ENCODE measurements at regions not wholly inside any gene's neighbourhood (a gene's known extent, or its start where the extent isn't known, plus 50 kb on each side); places are given as distances from the start of the nearest gene placed in this dataset.
"Not testable (repeated sequence)": the region's sequence is repeated elsewhere in the genome, so short reads cannot be mapped to it uniquely, and the experiment has no call there.

DNA sequence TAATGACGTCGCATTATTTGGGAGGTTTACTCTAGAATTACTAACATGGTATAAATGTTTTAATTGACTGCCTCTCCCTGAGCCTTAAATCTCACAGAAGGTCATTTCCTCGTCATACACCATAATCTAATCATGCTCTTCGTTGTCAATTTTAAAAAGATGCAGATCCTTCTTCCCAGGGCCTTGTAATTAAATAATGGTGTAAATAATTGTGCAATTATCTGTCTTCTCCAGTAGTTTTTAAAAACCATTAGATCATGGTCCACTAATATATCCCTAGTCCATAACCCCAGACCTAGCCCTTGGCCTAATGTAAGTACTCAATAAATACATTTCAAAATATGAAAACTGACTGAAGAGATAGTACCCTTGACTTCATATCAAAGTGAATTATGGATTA, 181.5 kb upstream of the GNAI1 start:
- no peak for DNase-seq (ENCODE audit: low spot score)

DNA sequence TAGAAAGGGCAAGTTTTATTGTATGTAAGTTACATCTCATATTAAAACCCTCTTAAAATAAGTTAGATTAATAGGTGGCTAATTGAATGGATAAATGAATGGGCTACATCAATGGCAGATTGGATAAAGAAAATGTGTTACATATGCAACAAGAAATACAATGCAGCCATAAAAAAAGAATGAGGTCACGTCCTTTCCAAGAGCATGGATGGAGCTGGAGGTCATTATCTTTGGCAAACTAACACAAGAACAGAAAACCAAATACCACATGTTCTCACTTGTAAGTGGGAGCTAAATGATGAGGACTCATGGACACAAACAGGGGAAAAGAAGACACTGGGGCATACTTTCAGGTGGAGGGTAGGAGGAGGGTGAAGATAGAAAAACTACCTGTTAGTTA, 182.2 kb upstream of the GNAI1 start:
- DNase-seq (ENCODE audit: low spot score), result no peak

DNA sequence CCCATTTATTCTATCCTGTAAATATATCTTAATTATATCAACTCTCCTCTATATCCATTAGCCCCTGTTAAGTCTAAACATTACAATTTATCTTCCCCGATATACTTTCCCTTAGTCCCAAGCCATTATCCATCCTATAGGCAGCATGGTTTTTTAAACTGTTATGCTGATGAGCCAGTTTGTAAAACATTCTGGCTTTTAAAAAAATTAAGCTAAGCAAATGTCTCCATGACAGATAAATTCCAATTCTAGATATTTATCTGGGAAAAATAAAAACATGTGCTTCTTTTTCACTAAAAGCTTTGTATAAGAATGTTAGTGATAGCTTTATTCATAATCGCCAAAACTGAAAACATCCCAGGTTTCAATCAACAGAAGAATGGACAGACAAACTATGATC, 183.2 kb upstream of the GNAI1 start:
- DNase-seq (ENCODE audit: low spot score), result no peak

DNA sequence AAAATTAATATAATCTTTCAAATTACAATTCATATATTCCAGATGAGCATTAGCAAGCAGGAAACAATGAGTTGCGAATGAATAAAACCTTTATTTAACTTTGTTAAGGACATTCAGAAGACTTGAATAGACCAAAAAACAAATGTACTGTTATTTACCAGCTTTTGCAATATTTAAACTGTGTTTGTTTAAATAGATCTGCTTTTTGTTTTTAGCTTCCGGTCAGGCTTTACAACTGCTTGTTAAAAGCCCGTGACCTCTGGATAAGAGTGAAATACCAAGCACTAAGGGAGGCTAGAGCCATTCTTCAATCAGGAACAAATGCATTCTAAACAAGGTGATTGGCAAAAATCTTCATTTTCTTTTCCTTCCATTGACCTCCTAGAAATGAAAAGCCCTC, 184.9 kb upstream of the GNAI1 start:
- no peak for DNase-seq (ENCODE audit: low spot score)

DNA sequence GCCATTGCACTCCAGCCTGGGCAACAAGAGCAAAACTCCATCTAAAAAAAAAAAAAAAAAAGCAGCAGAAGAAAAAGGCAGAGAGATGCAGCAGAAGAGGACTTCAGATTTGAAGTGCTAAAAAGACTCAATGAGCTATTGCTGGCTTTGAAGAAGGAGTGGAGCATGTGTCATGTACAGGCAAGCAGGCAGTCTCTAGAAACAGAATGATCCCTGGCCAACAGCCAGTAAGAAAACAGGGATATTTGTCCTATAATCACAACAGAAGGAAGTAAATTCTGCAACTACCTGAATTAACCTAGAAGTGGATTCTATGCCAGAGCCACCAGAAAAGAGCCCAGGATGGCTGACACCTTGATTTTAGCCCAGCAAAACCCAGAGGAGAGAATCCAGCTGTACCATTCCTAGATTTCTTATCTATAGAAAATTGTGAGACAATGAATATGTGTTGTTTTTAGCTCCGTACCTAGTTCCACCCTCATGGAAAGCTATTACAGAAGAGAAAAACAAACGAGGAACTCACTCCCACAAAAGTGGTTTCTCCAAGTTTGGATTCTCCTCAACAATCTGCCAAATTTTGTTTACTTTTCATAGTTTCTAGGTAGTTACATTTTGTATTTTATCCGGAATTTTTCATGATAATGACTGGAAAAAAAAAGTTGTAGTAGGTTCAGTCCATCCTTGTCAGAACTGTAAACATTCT, 198.2 kb upstream of the GNAI1 start:
- no peak for DNase-seq (ENCODE audit: low spot score)

DNA sequence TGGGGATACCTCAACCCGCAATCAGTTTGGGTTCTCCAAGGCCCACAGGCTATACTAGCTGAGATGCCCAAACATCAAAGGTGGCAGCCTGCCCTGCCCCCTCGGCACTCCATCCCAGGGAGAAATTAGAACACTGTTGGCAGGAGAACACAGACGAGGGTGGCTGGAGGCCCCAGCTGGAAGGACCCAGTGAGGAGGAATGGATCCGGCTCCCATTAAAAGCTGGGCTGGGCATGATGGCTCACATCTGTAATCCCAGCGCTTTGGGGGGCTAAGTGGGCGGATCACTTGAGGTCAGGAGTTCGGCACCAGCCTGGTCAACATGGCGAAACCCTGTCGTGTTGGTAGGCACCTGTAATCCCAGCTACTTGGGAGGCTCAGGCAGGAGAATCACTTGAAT, 199.9 kb upstream of the GNAI1 start:
- DNase-seq (ENCODE audit: low spot score), result no peak

DNA sequence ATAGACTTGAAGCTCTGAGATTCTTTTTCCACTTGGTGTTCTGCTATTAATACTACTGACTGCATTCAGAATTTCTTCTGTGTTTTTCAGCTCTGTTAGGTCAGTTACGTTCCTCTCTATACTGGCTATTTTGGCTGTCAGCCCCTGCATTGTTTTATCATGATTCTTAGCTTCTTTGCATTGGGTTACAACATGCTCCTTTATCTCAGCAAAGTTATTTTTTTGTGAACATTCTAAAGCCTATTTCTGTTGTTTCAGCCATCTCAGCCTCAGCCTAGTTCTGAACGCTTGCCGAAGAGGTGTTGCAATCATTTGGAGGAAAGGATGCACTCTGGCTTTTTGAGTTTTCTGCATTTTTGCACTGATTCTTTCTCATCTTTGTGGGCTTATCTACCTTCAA, 201.5 kb upstream of the GNAI1 start:
- DNase-seq (ENCODE audit: low spot score), result no peak

DNA sequence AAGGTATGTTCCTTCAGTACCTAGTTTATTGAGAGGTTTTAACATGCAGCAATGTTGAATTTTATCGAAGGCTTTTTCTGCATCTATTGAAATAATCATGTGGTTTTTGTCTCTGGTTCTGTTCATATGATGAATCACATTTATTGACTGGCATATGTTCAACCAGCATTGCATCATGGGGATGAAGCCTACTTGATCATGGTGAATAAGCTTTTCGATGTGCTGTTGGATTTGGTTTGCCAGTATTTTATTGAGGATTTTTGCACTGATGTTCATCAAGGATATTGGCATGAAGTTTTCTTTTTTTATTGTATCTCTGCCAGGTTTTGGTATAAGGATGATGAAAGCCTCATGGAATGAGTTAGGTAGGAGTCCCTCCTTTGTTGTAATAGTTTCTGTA, 204.0 kb upstream of the GNAI1 start:
- no peak for DNase-seq (ENCODE audit: low spot score)

DNA sequence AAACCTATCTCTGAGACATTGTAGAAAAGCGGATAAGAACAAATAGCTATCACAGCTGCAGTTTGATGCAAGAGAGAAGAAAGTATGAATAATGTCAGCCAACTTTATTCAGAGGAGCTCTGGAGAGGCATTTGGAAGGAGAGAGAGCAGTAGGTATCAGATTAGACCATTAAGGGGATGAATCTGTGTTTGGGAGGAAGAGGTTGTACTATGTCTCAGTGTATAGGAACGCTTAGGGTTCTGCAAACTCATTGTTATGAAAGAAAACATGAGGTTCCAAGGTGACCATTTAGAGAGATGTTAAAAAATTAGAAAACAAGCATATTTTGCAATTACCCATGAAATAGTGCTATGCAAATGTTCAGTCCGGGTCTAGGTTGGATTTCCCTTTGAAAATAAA, 207.5 kb upstream of the GNAI1 start:
- no peak for DNase-seq (ENCODE audit: low spot score)

DNA sequence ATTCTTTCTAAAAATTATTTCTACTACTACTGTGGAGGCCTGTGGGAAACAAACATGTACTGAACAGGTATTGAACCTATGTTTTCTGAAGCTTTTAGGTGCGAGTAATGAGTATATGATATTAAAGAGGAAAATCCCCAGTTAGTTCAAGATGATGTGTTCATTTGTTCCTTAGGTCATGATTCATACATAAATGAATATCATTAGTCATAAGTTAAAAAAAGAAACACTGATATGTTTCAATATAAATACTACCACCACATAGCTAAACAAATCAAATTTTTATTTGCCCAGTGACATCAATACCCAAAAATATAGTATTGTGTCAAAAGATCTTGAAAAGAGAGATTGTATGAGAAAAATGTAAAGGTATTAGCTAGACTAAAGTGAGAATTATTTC, 210.7 kb upstream of the GNAI1 start:
- no peak for DNase-seq (ENCODE audit: low spot score)

DNA sequence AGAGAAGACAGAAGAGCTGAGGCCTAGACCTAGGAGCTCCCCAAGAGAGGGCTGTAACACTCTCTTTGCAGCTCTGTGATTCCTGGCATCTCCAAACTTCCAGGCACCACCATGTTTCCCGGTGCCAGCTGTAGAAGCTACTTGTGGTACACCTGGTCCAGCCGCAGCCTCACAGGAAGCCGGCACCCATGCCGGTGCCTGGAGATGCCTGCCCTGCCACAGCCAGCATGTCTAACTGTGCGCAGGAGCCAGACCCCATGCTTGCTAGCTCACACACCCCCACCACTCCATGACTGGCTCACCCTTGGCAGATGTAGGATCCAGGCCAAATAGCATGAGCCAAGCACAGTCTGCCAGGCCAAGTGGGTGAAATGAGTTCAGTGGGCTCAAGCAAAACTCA, 211.7 kb upstream of the GNAI1 start:
- no peak for DNase-seq (ENCODE audit: low spot score)

DNA sequence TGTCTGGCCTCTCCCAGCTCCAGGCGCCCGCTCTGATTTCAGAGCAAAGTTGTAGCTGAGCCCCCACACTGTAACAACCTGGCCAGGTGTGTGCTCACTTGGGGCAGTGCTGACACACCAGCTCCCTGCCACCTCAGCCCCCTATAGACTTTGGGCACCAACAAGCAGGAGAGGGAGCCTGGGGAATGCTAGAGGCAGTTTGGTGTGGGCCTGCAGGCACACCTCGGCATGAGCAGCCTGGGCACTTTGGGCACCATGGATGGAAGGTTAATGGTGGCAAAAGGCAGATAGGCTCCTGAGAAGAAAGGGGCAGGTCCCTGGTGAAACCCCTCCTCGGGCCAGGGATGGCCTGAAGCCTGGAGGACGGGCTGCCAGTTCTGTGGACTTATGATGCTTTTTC, 212.7 kb upstream of the GNAI1 start:
- DNase-seq (ENCODE audit: low spot score), result no peak

DNA sequence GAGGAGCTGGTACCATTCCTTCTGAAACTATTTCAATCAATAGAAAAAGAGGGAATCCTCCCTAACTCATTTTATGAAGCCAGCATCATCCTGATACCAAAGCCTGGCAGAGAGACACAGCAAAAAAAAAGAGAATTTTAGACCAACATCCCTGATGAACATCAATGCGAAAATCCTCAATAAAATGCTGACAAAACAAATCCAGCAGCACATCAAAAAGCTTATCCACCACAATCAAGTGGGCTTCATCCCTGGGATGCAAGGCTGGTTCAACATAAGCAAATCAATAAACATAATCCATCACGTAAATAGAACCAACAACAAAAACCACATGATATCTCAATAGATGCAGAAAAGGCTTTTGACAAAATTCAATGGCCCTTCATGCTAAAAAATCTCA, 216.0 kb upstream of the GNAI1 start:
- not testable (repeated sequence) for DNase-seq (ENCODE audit: low spot score)

DNA sequence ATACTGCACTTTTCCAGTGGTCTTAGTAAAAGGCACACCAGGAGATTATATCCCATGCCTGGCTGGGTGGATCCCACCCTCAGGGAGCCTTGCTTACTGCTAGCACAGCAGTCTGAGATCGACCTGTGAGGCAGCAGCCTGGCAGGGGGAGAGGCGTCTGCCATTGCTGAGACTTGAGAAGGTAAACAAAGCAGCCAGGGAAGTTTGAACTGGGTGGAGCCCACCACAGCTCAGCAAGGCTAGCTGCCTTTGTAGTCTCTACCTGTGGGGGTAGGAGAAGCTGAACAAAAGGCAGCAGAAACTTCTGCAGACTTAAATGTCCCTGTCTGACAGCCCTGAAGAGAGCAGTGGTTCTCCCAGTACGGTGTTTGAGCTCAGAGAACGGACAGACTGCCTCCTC, 219.3 kb upstream of the GNAI1 start:
- DNase-seq (ENCODE audit: low spot score), result not testable (repeated sequence)

DNA sequence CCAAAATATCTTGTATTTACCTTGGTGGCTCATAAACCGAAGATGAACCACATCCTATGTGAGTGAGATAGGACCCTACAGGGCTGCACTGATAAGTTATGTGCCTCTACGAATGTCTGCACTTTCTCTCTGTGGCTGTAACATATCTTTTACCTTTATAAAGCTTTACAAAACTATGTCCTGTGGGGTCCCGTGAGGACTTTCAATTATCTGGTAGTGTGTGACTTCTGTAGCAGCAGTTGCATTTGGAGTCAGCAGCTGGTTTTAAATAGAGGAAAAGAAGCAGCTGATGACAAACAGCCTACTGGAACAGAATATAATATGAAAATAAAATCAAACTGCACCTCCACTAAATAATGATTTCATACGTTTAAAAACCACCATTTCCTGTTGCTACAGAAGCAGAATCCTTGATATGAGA, 222.4 kb upstream of the GNAI1 start:
- no peak for DNase-seq (ENCODE audit: low spot score)

DNA sequence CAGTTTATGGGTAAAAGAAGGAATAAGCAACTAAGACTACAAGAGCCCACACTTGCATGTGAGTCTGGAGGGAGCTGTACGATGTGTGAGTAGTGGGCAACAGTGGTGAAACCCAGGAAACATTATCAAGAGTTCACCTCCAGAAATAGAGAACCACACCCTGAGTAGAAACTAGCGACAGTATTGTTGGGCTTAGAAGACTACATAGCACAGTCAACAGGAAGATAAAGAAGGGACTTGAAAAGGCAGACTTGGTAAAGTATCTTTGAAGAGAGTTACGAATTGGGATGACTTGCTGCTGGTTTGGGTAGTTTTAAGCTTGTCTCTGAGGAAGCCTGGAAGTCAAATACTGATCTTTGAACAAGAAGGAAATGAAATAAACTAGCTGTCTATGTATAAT, 223.2 kb upstream of the GNAI1 start:
- DNase-seq (ENCODE audit: low spot score), result no peak

DNA sequence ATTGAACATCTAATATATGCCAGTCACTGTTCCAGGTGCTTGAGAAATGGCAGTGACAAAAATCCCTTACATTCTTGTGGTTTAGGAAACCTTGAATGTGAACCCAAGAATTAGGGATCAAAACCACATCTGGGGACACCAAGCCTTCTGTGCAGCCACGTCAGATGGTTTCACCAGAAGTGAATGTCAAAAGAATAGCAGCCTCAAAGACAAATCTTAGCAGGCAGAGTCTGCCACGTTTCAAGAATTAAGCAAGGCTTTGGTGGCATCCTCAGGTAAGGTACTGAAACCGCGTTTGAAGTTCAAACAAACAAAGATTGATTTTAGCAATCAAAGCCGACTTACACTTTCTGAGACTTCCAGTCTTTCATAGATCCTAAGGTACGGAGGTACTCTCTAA, 225.5 kb upstream of the GNAI1 start:
- DNase-seq (ENCODE audit: low spot score), result peak; percentile 32

DNA sequence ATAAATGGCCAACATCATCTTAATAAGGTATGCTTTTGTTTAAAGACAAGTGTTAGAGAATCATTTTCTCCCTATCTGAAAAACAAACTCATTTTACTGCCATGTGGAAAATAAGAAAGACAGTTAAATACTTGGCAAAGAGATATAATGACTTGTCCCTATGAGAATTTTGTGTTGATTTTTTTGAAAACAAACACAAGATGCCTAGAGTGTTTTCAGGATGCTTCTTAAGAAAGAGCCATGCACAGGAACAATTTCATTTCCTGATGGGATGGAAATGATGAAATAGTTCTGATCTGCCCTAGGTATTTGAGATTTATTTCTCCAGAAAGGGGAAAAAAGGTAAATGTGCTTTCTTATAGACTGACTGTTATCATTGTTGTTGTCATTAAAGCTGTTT, 237.5 kb upstream of the GNAI1 start:
- no peak for DNase-seq (ENCODE audit: low spot score)

DNA sequence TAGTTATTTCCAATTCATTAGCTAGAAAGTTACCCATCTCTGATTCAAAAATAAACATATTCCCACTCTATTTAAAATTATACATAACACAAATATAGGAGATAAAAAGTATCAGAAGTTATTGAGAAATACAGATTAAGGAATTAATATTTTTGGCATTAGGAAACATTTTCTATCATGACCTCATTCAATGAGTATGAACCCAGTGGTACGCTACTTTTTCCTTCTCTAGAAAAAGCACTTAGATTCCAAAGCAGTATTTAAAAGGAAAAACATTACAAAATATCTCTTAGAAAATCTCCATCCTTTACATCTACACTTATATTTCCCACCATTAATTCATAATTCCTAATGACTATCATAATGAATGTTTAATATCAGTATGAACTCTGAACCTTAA, 240.6 kb upstream of the GNAI1 start:
- no peak for DNase-seq (ENCODE audit: low spot score)

DNA sequence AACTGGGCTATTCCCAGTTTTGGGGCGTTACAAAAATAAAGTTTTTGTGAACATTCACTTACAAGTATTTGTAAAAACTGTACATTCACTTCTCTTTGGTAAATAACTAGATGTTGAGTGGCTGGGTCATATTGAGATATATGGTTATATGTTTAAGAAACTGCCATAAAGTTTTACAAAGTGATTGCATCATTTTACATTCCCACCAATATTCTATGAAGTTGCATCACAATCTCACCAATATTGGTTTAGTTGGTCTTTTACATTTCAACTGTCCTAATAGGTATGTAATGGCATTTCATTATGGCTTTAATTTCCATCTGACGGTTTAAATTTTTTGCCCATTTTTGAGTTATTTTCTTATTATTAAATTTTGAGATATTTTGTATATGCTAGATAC, 251.7 kb upstream of the GNAI1 start:
- no peak for DNase-seq (ENCODE audit: low spot score)

DNA sequence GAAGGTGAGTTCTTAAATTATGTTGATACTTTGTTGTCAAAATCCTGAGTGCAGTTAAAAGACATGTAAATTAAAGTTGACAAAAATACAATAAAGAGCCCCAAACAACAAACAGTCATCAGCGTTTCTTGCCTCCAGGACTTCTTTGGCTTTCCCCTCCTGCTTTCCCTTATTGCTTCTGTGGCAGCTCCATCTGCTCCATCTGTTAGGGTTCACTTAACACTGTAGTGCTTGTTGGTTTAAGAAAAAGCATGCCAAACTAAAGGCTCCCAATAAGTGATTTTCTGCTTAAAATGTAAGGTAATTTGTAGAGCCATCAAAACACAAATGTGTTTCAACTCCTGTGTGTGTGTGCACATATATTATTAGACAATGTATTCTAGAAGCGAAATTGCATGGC, 254.3 kb upstream of the GNAI1 start:
- no peak for DNase-seq (ENCODE audit: low spot score)

DNA sequence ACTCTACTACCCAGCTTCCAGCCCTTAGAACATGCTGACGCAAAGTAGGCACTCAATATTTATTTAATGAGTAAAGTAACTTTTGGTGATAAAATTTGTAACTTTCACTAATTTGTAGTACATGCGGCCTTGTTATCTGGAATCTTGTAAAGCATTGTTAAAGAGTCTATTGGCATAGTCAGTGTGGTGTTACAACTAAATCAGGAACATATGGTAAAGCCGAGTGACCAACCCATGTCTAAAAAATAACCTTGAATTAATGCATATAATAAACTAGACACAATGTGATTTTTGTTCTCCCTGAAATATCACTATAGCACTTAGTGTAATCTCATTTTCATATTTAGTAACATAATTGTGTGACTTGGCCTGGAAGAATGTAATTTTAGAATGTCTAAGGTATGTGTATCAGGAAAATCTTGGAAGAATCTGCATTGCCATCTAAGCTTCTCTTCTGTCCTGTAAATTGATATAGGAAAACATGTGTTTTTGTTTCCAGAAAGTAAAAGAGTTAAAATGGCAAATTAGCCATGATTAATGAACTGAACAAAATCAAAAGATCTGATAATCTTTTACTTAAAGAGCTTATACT, 256.7 kb upstream of the GNAI1 start:
- no peak for DNase-seq (ENCODE audit: low spot score)

DNA sequence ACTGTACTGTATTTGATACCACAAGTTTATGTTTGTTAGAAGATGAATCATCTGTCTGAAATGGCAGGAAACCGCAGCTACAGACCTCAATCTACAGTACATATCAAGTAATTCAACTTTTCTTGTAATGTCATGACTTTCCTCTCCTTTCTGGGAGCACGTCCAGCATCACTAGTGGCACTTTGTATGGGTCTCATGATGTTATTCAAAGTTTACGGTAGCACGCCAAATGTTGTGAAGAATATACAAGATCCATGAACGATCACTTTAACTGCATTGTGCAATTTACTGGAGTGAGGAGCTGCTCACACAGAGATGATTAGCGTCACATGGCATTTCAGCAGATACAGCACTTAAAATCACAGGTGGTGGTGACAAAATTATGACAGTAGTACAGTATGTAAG, 257.8 kb upstream of the GNAI1 start:
- DNase-seq (ENCODE audit: low spot score), result no peak

DNA sequence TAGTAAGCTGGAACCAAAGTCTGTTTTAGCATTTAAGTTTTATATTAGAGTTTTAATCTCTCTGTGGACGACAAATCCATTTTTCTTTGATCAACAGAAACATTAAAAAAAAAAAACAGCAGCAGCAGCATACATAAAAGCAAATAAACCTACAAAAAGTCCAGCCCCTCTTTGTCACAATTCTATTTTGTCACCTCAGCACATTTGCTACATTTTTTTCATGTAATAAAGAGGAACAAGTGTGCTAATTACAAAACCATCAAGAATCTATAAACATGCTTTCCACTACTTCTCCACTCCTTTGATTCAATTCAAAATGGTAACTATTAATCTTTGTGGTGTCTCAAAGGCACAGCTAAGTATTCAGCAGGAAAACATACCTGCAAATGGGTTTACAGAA, 259.8 kb upstream of the GNAI1 start:
- no peak for DNase-seq (ENCODE audit: low spot score)
